IPS DF 6.9 (cell line): ENCODE measurements at regions not wholly inside any gene's neighbourhood (a gene's known extent, or its start where the extent isn't known, plus 50 kb on each side); places are given as distances from the start of the nearest gene placed in this dataset.
A peak's percentile ranks its signal among the peaks of the same experiment; 100 is the strongest.
"Not testable (repeated sequence)": the region's sequence is repeated elsewhere in the genome, so short reads cannot be mapped to it uniquely, and the experiment has no call there.

ENCODE experiments used
- DNase-seq: peaks from one replicate; pipeline ENCODE4 v3.0.0-alpha.2; 2013; ENCODE audit warnings: low read depth, low spot score
- H3K27ac ChIP-seq: one replicate; pipeline ENCODE4 v1.5.1; 2013; ENCODE audit warnings: low read length, control low read depth
- H3K27me3 ChIP-seq: 2 replicates; pipeline ENCODE4 v1.6.1; 2013; ENCODE audit warnings: mild to moderate bottlenecking, low read length; ENCODE audit not compliant: control insufficient read depth, insufficient read depth
- H3K36me3 ChIP-seq: 2 replicates; pipeline ENCODE4 v1.6.1; 2013; ENCODE audit warnings: low read length; ENCODE audit not compliant: control insufficient read depth, insufficient read depth
- H3K4me1 ChIP-seq: 2 replicates; pipeline ENCODE4 v1.6.1; 2013; ENCODE audit warnings: low read length; ENCODE audit not compliant: control insufficient read depth, insufficient read depth
- H3K4me3 ChIP-seq: 2 replicates; pipeline ENCODE4 v1.5.1; 2013; ENCODE audit warnings: mild to moderate bottlenecking, low read length
- H3K9me3 ChIP-seq: 2 replicates; pipeline ENCODE4 v1.6.1; 2013; ENCODE audit warnings: low read length, inconsistent platforms; ENCODE audit not compliant: control insufficient read depth, insufficient read depth
- WGBS: extraction: QIAGEN DNeasy Blood & Tissue Kit; methylation state at CpG from one replicate; pipeline ENCODE4 v1.1.7; 2013; ENCODE audit warnings: mixed read lengths, missing lambda C conversion rate; ENCODE audit not compliant: insufficient read length, insufficient coverage; 5-methylcytosine and 5-hydroxymethylcytosine counted together

DNA sequence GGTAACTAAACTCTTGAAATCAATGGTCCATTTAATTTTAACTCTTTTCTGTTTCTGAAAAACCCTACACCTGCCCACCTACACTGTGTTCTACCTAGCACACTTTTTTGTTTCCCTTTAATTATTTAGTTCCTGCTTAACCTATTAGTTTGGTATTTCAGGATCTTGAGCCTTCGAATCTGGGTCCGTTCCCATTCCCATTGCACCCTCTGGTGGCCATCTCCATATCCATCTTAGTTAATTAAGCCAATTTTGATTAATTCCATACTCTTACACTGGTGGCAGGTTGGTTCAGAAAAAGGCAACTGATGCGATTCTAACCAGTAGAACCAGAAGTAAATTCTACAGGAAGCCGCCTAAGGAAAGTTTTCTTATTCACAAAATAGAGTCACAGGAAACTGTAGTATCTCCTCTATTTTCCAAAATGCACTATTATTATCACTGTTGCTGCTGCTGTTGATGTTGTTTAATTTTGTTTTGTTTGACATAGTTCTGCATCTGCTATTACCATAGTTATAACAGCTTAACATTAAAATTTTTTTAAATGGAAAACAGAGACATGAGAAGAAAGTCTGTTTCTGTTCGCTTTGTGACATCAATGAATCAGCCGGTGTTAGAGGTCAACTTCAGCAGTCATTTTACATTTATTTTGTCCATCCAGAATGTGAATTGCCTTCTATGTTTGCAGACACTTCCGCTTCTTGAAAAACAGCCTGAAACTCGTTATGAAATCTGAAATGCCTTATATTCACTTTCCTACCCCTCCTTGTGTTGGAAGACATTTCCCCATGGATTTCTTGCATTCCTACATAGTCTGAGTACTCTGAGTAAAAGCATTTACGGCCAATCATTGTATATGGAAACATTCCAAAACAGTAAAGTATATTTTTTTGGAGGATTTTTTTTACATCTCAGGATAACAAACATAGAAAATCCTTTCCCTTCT, 115.5 kb upstream of the NCAM2 start:
- no CpG with 5 or more reads among the region's 9 CpGs for WGBS

DNA sequence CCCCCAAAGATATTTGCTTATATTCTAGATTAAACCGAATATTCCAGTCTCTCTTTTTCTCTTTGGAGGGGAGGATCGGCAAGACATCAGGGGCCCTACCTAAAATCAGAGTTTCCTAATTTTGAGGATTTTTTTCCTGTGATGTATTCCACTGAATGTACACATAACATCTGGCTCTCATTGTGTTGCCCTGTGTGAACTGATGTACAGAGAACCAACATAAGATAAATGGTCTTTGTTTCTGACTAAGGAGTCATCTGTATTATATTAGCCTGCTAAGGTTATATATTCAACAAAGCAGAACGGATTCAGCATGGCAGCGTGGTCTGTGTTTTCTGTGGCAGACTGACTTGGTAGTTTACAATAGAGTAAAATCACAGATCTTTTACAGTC, 114.8 kb upstream of the NCAM2 start:
- DNase-seq: no peak
- Histone ChIP-seq H3K27ac (no peak overlapping the region), H3K36me3 (no peaks in the 10 kb centered on the region), H3K9me3 (no peaks in the 10 kb centered on the region), H3K27me3 (no peaks in the 10 kb centered on the region), H3K4me3 (no peak overlapping the region), H3K4me1 (no peaks in the 10 kb centered on the region)
- WGBS: no CpG with 5 or more reads among the region's 4 CpGs

More for the DNA sequence above, 115.5 kb upstream of the NCAM2 start:
- Histone ChIP-seq H3K27ac (no peak overlapping the region), H3K9me3 (no peaks in the 10 kb centered on the region), H3K4me3 (no peak overlapping the region), H3K27me3 (no peaks in the 10 kb centered on the region), H3K4me1 (no peaks in the 10 kb centered on the region), H3K36me3 (no peaks in the 10 kb centered on the region)
- peak; percentile 52 for DNase-seq

DNA sequence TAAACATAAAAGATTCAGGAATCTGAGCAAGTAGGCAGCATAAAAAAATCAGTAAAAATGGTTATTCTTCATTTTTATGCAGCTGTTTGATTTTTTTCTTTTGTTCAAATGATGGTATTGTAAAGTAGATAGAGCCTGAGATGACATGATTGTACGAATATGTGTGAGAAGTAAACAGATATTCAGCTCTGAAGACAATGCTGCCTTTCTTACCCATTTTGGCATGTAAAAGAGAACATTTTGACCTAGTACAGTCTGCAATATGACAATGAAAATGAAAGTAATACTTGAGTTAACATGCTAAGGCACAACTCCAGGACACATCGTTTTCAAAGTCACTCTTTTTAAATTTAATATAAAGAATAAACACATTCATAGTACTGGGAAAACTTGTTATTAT, 95.7 kb upstream of the NCAM2 start:
- Histone ChIP-seq H3K27ac (no peak overlapping the region), H3K9me3 (no peaks in the 10 kb centered on the region), H3K36me3 (no peaks in the 10 kb centered on the region), H3K27me3 (no peaks in the 10 kb centered on the region), H3K4me3 (no peak overlapping the region), H3K4me1 (no peaks in the 10 kb centered on the region)
- DNase-seq: no peak
- WGBS: no CpG with 5 or more reads among the region's 2 CpGs

DNA sequence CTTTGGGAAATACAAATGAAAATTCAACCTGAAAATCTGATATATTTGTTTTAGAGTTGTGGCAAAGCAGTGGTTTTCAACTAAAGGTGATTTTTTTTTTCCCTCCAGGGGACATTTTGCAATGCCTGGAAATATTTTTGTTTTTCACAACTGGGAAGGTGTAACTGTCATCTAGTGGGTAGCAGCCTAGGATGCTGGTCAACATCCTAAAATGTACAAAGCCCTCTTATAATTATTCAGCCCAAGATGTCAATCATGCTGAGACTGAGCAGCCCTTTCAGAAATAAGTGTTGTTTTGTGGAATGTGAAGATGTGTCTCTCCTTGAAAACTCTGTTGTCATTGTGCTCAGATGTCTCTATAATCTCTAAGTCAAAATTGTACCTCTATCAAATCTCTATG, 95.2 kb upstream of the NCAM2 start:
- DNase-seq: no peak
- Histone ChIP-seq H3K27me3 (no peaks in the 10 kb centered on the region), H3K9me3 (no peaks in the 10 kb centered on the region)

DNA sequence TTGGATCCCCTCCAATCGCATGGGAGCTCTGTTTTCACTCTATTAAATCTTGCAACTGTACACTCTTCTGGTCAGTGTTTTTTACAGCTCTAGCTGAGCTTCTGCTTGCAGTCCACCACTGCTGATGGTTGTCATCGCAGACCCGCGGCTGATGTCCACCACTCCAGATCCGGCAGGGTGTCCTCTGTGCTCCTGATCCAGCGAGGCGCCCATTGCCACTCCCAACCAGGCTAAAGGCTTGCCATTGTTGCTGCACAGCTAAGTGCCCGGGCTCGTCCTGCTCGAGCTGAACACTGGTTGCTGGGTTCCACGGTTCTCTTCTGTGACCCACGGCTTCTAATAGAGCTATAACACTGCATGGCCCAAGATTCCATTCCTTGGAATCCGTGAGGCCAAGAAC, 70.7 kb upstream of the NCAM2 start:
- not testable (repeated sequence) for H3K4me3 ChIP-seq, H3K4me1 ChIP-seq, H3K36me3 ChIP-seq, H3K9me3 ChIP-seq, H3K27me3 ChIP-seq, H3K27ac ChIP-seq, DNase-seq
- WGBS: no CpG with 5 or more reads among the region's 13 CpGs

More for the DNA sequence above, 95.2 kb upstream of the NCAM2 start:
- no peaks in the 10 kb centered on the region for H3K36me3 ChIP-seq
- H3K4me3 ChIP-seq: no peak overlapping the region
- no peaks in the 10 kb centered on the region for H3K4me1 ChIP-seq
- no peak overlapping the region for H3K27ac ChIP-seq

DNA sequence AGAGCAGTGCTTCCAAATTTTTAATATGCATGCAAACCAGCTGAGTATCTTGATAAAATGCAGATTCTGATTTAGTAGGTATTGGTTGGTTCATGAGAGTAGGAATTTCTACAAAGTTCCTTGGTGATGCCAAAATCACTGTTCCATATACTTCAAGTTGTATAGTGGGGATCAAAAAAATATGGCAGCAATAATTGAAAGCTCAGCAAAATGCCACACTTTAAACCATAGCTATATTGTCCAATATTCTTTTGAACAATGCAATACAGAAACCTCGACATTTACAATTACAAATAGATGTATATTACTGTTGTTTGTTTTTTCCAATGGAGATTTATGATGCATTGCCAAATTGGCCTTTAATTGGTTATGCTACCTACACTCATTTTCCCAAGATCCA, 55.7 kb upstream of the NCAM2 start:
- Histone ChIP-seq H3K27me3 (no peaks in the 10 kb centered on the region), H3K4me3 (no peak overlapping the region), H3K36me3 (no peaks in the 10 kb centered on the region), H3K4me1 (no peaks in the 10 kb centered on the region), H3K9me3 (no peaks in the 10 kb centered on the region), H3K27ac (no peak overlapping the region)
- WGBS: no CpG with 5 or more reads among the region's 1 CpG
- no peak for DNase-seq

DNA sequence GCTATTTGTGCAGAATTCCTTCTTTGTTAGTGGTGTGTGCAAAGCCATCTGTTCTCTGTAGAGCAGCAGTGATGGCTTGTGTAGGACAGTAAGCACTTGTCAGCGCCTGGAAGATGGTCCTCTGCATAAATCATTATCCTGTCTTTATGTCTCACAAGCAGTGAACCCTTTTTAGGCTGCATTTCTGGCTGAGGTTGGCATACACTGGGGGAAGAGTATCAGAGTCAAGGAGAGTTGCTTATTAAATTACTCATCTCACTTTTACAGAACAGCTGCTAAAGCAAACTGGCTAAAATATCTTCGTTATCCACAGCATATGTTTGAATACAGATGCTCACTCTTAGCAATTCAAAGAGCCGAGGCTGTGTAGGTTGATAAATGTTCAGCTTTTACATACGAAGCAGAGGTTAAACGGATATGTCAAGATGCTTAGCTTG, 54.6 kb upstream of the NCAM2 start:
- H3K9me3 ChIP-seq: no peaks in the 10 kb centered on the region

DNA sequence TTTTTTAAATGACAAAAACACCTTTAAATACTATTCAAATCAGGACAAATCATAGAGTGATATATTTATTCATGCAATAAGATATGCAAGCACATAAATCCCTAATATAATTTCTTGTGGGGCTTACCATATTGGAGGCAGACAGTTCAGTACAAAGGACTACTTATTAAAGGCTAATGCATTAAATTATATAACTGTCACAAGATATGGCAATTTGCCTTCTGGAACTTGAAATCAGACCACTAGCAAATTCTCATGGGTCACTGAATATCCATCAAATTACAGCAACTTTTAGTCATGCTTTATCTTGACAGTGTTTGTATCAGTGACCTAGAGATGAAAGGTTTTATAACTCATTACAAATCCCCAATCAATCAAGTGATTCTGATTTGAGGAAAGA, 54.1 kb upstream of the NCAM2 start:
- Histone ChIP-seq H3K4me3 (no peak overlapping the region), H3K36me3 (no peaks in the 10 kb centered on the region), H3K27ac (no peak overlapping the region), H3K9me3 (no peaks in the 10 kb centered on the region), H3K4me1 (no peaks in the 10 kb centered on the region), H3K27me3 (no peaks in the 10 kb centered on the region)
- no peak for DNase-seq

More for the DNA sequence above, 54.6 kb upstream of the NCAM2 start:
- WGBS: no CpG with 5 or more reads among the region's 5 CpGs
- Histone ChIP-seq H3K27me3 (no peaks in the 10 kb centered on the region), H3K4me1 (no peaks in the 10 kb centered on the region), H3K36me3 (no peaks in the 10 kb centered on the region), H3K27ac (no peak overlapping the region), H3K4me3 (no peak overlapping the region)
- DNase-seq: no peak

DNA sequence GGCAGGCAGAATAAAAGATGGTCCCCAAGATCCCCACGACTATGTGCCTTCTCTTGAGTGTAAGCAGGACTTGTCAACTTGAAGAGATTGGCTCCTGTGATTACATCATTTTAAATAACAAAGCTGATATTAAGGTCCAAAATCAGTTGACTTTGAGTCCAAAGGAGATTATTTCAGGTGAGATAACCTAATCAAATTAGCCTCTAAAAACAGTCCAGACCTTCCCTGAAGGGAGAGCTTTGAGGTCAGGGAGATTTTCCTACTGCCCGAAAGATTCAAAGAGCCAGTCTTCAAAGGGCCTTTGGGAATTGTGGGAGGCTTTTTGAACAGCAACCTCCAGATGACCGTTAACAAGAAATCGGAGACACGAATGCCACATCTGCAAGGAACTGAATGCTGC, 51.5 kb upstream of the NCAM2 start:
- no peak for DNase-seq
- Histone ChIP-seq H3K36me3 (no peaks in the 10 kb centered on the region), H3K4me3 (no peak overlapping the region), H3K4me1 (no peaks in the 10 kb centered on the region), H3K9me3 (no peaks in the 10 kb centered on the region), H3K27me3 (no peaks in the 10 kb centered on the region), H3K27ac (no peak overlapping the region)
- WGBS: no CpG with 5 or more reads among the region's 5 CpGs
